ENCODE measurements at regions not wholly inside any gene's neighbourhood (a gene's known extent, or its start where the extent isn't known, plus 50 kb on each side); places are given as distances from the start of the nearest gene placed in this dataset.
"Not testable (repeated sequence)": the region's sequence is repeated elsewhere in the genome, so short reads cannot be mapped to it uniquely, and the experiment has no call there.

GRCh38 chr15:92724144-92724543 is 68.6 kb upstream of the FAM174B start:
- no CpG with 5 or more reads among the region's 2 CpGs for WGBS (ENCODE audit: insufficient coverage, insufficient read length)
- Histone ChIP-seq H3K4me3 (ENCODE audit: low read length) (no peak overlapping the region), H3K4me1 (ENCODE audit: control insufficient read depth, insufficient read depth, low read length) (no peaks in the 10 kb centered on the region), H3K27me3 (ENCODE audit: control insufficient read depth, insufficient read depth, low read length) (no peaks in the 10 kb centered on the region), H3K27ac (ENCODE audit: low read length) (no peak overlapping the region), H3K9me3 (ENCODE audit: control insufficient read depth, insufficient read depth, low read length) (no peaks in the 10 kb centered on the region), H3K36me3 (ENCODE audit: control insufficient read depth, insufficient read depth, low read length) (no peaks in the 10 kb centered on the region)
- no peak for DNase-seq (ENCODE audit: low read depth, low spot score)

GRCh38 chr15:92725171-92725570 is 69.6 kb upstream of the FAM174B start:
- H3K36me3 ChIP-seq (ENCODE audit: control insufficient read depth, insufficient read depth, low read length): no peaks in the 10 kb centered on the region
- no peaks in the 10 kb centered on the region for H3K27me3 ChIP-seq (ENCODE audit: control insufficient read depth, insufficient read depth, low read length)
- no CpG with 5 or more reads among the region's 2 CpGs for WGBS (ENCODE audit: insufficient coverage, insufficient read length)
- no peak for DNase-seq (ENCODE audit: low read depth, low spot score)
- no peak overlapping the region for H3K27ac ChIP-seq (ENCODE audit: low read length)
- no peaks in the 10 kb centered on the region for H3K4me1 ChIP-seq (ENCODE audit: control insufficient read depth, insufficient read depth, low read length)
- no peaks in the 10 kb centered on the region for H3K9me3 ChIP-seq (ENCODE audit: control insufficient read depth, insufficient read depth, low read length)
- no peak overlapping the region for H3K4me3 ChIP-seq (ENCODE audit: low read length)

GRCh38 chr15:92728266-92728665 is 72.7 kb upstream of the FAM174B start:
- no peak overlapping the region for H3K4me3 ChIP-seq (ENCODE audit: low read length)

GRCh38 chr15:92733090-92733933 is 77.7 kb upstream of the FAM174B start:
- H3K4me3 ChIP-seq (ENCODE audit: low read length): no peak overlapping the region; the same call in 1 of the 2 replicates
- WGBS (ENCODE audit: insufficient coverage, insufficient read length): no CpG with 5 or more reads among the region's 12 CpGs
- DNase-seq (ENCODE audit: low read depth, low spot score): no peak
- H3K36me3 ChIP-seq (ENCODE audit: control insufficient read depth, insufficient read depth, low read length): no peaks in the 10 kb centered on the region
- H3K27ac ChIP-seq (ENCODE audit: low read length): no peak overlapping the region
- H3K27me3 ChIP-seq (ENCODE audit: control insufficient read depth, insufficient read depth, low read length): no peaks in the 10 kb centered on the region
- H3K9me3 ChIP-seq (ENCODE audit: control insufficient read depth, insufficient read depth, low read length): no peaks in the 10 kb centered on the region
- no peaks in the 10 kb centered on the region for H3K4me1 ChIP-seq (ENCODE audit: control insufficient read depth, insufficient read depth, low read length)

More at GRCh38 chr15:92728266-92728665, 72.7 kb upstream of the FAM174B start:
- Histone ChIP-seq H3K36me3 (ENCODE audit: control insufficient read depth, insufficient read depth, low read length) (no peaks in the 10 kb centered on the region), H3K27me3 (ENCODE audit: control insufficient read depth, insufficient read depth, low read length) (no peaks in the 10 kb centered on the region), H3K9me3 (ENCODE audit: control insufficient read depth, insufficient read depth, low read length) (no peaks in the 10 kb centered on the region), H3K4me1 (ENCODE audit: control insufficient read depth, insufficient read depth, low read length) (no peaks in the 10 kb centered on the region), H3K27ac (ENCODE audit: low read length) (no peak overlapping the region)
- WGBS (ENCODE audit: insufficient coverage, insufficient read length): no CpG with 5 or more reads among the region's 4 CpGs
- DNase-seq (ENCODE audit: low read depth, low spot score): no peak

- no peak overlapping the region; the same call in 1 of the 2 replicates for H3K4me3 ChIP-seq (ENCODE audit: low read length)
- no peak overlapping the region for H3K27ac ChIP-seq (ENCODE audit: low read length)
- H3K9me3 ChIP-seq (ENCODE audit: control insufficient read depth, insufficient read depth, low read length): no peaks in the 10 kb centered on the region
- H3K36me3 ChIP-seq (ENCODE audit: control insufficient read depth, insufficient read depth, low read length): no peaks in the 10 kb centered on the region
- no peaks in the 10 kb centered on the region for H3K27me3 ChIP-seq (ENCODE audit: control insufficient read depth, insufficient read depth, low read length)
- DNase-seq (ENCODE audit: low read depth, low spot score): no peak
- no CpG with 5 or more reads among the region's 33 CpGs for WGBS (ENCODE audit: insufficient coverage, insufficient read length)
- no peaks in the 10 kb centered on the region for H3K4me1 ChIP-seq (ENCODE audit: control insufficient read depth, insufficient read depth, low read length)
Observed at GRCh38 chr15:92733934-92734521, 78.5 kb upstream of the FAM174B start.

- not testable (repeated sequence) for H3K9me3 ChIP-seq (ENCODE audit: control insufficient read depth, insufficient read depth, low read length); H3K4me1 ChIP-seq (ENCODE audit: control insufficient read depth, insufficient read depth, low read length); H3K4me3 ChIP-seq (ENCODE audit: low read length); H3K36me3 ChIP-seq (ENCODE audit: control insufficient read depth, insufficient read depth, low read length); DNase-seq (ENCODE audit: low read depth, low spot score); H3K27ac ChIP-seq (ENCODE audit: low read length); H3K27me3 ChIP-seq (ENCODE audit: control insufficient read depth, insufficient read depth, low read length)
- no CpG with 5 or more reads among the region's 4 CpGs for WGBS (ENCODE audit: insufficient coverage, insufficient read length)
Observed at GRCh38 chr15:92739246-92739645, 83.7 kb upstream of the FAM174B start.

GRCh38 chr15:92745845-92746271 is 90.3 kb upstream of the FAM174B start:
- H3K4me1 ChIP-seq (ENCODE audit: control insufficient read depth, insufficient read depth, low read length): 0 out of 2 replicates have a peak, but pooled peaks cover 1% of the 10 kb centered on the region
- H3K27ac ChIP-seq (ENCODE audit: low read length): no peak overlapping the region
- WGBS (ENCODE audit: insufficient coverage, insufficient read length): no CpG with 5 or more reads among the region's 4 CpGs
- no peaks in the 10 kb centered on the region for H3K36me3 ChIP-seq (ENCODE audit: control insufficient read depth, insufficient read depth, low read length)
- no peaks in the 10 kb centered on the region for H3K9me3 ChIP-seq (ENCODE audit: control insufficient read depth, insufficient read depth, low read length)
- H3K27me3 ChIP-seq (ENCODE audit: control insufficient read depth, insufficient read depth, low read length): no peaks in the 10 kb centered on the region
- no peak overlapping the region for H3K4me3 ChIP-seq (ENCODE audit: low read length)
- no peak for DNase-seq (ENCODE audit: low read depth, low spot score)

- Histone ChIP-seq H3K9me3 (ENCODE audit: control insufficient read depth, insufficient read depth, low read length) (no peaks in the 10 kb centered on the region), H3K36me3 (ENCODE audit: control insufficient read depth, insufficient read depth, low read length) (no peaks in the 10 kb centered on the region), H3K4me3 (ENCODE audit: low read length) (no peak overlapping the region), H3K4me1 (ENCODE audit: control insufficient read depth, insufficient read depth, low read length) (0 out of 2 replicates have a peak, but pooled peaks cover 1% of the 10 kb centered on the region), H3K27me3 (ENCODE audit: control insufficient read depth, insufficient read depth, low read length) (no peaks in the 10 kb centered on the region), H3K27ac (ENCODE audit: low read length) (no peak overlapping the region)
- WGBS (ENCODE audit: insufficient coverage, insufficient read length): no CpG with 5 or more reads among the region's 3 CpGs
- no peak for DNase-seq (ENCODE audit: low read depth, low spot score)
Observed at GRCh38 chr15:92747047-92747446, 91.5 kb upstream of the FAM174B start.

- H3K4me1 ChIP-seq (ENCODE audit: control insufficient read depth, insufficient read depth, low read length): no peaks in the 10 kb centered on the region
- no peaks in the 10 kb centered on the region for H3K27me3 ChIP-seq (ENCODE audit: control insufficient read depth, insufficient read depth, low read length)
- no peak overlapping the region for H3K27ac ChIP-seq (ENCODE audit: low read length)
- WGBS (ENCODE audit: insufficient coverage, insufficient read length): no CpG with 5 or more reads among the region's 4 CpGs
- DNase-seq (ENCODE audit: low read depth, low spot score): no peak
- H3K9me3 ChIP-seq (ENCODE audit: control insufficient read depth, insufficient read depth, low read length): no peaks in the 10 kb centered on the region
- H3K4me3 ChIP-seq (ENCODE audit: low read length): no peak overlapping the region
- no peaks in the 10 kb centered on the region for H3K36me3 ChIP-seq (ENCODE audit: control insufficient read depth, insufficient read depth, low read length)
Observed at GRCh38 chr15:92749216-92749615, 93.6 kb upstream of the FAM174B start.

GRCh38 chr15:92749946-92750345 is 94.4 kb upstream of the FAM174B start:
- Histone ChIP-seq H3K27me3 (ENCODE audit: control insufficient read depth, insufficient read depth, low read length) (no peaks in the 10 kb centered on the region), H3K4me3 (ENCODE audit: low read length) (no peak overlapping the region), H3K27ac (ENCODE audit: low read length) (no peak overlapping the region), H3K36me3 (ENCODE audit: control insufficient read depth, insufficient read depth, low read length) (no peaks in the 10 kb centered on the region), H3K9me3 (ENCODE audit: control insufficient read depth, insufficient read depth, low read length) (no peaks in the 10 kb centered on the region), H3K4me1 (ENCODE audit: control insufficient read depth, insufficient read depth, low read length) (no peaks in the 10 kb centered on the region)
- WGBS (ENCODE audit: insufficient coverage, insufficient read length): no CpG with 5 or more reads among the region's 4 CpGs
- no peak for DNase-seq (ENCODE audit: low read depth, low spot score)

Data from iPS DF 6.9 (cell line).